ENCODE measurements at regions not wholly inside any gene's neighbourhood (a gene's known extent, or its start where the extent isn't known, plus 50 kb on each side); places are given as distances from the start of the nearest gene placed in this dataset.

- TF ChIP-seq, protein P1, sequence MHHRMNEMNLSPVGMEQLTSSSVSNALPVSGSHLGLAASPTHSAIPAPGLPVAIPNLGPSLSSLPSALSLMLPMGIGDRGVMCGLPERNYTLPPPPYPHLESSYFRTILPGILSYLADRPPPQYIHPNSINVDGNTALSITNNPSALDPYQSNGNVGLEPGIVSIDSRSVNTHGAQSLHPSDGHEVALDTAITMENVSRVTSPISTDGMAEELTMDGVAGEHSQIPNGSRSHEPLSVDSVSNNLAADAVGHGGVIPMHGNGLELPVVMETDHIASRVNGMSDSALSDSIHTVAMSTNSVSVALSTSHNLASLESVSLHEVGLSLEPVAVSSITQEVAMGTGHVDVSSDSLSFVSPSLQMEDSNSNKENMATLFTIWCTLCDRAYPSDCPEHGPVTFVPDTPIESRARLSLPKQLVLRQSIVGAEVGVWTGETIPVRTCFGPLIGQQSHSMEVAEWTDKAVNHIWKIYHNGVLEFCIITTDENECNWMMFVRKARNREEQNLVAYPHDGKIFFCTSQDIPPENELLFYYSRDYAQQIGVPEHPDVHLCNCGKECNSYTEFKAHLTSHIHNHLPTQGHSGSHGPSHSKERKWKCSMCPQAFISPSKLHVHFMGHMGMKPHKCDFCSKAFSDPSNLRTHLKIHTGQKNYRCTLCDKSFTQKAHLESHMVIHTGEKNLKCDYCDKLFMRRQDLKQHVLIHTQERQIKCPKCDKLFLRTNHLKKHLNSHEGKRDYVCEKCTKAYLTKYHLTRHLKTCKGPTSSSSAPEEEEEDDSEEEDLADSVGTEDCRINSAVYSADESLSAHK (CRISPR knock-in tag; IDR thresholded peaks at IDR 0.05; ENCODE audit: borderline replicate concordance): no peak
- TF ChIP-seq ZBTB14 (CRISPR knock-in tag; IDR thresholded peaks at IDR 0.05) (no peak), ZNF101 (CRISPR knock-in tag; IDR thresholded peaks at IDR 0.05; ENCODE audit: borderline replicate concordance, low read depth) (no peak), ZNF136 (CRISPR knock-in tag; IDR thresholded peaks at IDR 0.05; ENCODE audit: low read depth) (no peak), ZMYM2 (CRISPR knock-in tag; IDR thresholded peaks at IDR 0.05) (no peak), CHD2 (IDR thresholded peaks at IDR 0.05; ENCODE audit: low read depth, low read length) (no peak)
Observed at GRCh38 chr9:79877943-79878602, 306.3 kb downstream of the TLE4 start (continued).

GRCh38 chr9:79868567-79869189, 296.9 kb downstream of the TLE4 start:
- FAIRE-seq (no peak), DNase-seq (ENCODE audit: low spot score) (no peak), ATAC-seq (no peak)
- H3K4me1 ChIP-seq (ENCODE audit: insufficient read depth, low read length): no peaks in the 10 kb centered on the region
- CTCF ChIA-PET (ENCODE audit: low intra/inter-chr PET ratio, low total read pairs): no interaction called here
- no peak overlapping the region for H3K9ac ChIP-seq (ENCODE audit: insufficient read depth, low read depth, low read length)
- no TSS peak for BruUV-seq (replicated peaks)
- H3K4me2 ChIP-seq (ENCODE audit: low read depth, low read length): no peak overlapping the region
- H4K20me1 ChIP-seq (ENCODE audit: insufficient read depth, low read length): no peaks in the 10 kb centered on the region
- H3K27me3 ChIP-seq (ENCODE audit: control insufficient read depth in 1 of 2, insufficient read depth in 2 of 2, low read length in 2 of 2): no peaks in the 10 kb centered on the region
- H3K9me3 ChIP-seq (ENCODE audit: low read length): peaks cover 5% of the 10 kb centered on the region; the same call in 1 of the 2 replicates
- no peak overlapping the region for H3K4me3 ChIP-seq (replicated peaks in 1 of 3; ENCODE audit: insufficient read depth in 1 of 3, low read depth in 2 of 3, low read length in 3 of 3)
- H3K36me3 ChIP-seq (replicated peaks in 1 of 2; ENCODE audit: control insufficient read depth in 1 of 2, insufficient read depth in 2 of 2, low read length in 2 of 2): no peaks in the 10 kb centered on the region
- no peak for TF ChIP-seq ZSCAN22 (CRISPR knock-in tag; IDR thresholded peaks at IDR 0.05)
- no peak for TF ChIP-seq ZNF614 (CRISPR knock-in tag; IDR thresholded peaks at IDR 0.05; ENCODE audit: borderline replicate concordance)
- TF ChIP-seq, protein P2, sequence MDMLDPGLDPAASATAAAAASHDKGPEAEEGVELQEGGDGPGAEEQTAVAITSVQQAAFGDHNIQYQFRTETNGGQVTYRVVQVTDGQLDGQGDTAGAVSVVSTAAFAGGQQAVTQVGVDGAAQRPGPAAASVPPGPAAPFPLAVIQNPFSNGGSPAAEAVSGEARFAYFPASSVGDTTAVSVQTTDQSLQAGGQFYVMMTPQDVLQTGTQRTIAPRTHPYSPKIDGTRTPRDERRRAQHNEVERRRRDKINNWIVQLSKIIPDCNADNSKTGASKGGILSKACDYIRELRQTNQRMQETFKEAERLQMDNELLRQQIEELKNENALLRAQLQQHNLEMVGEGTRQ (IDR thresholded peaks at IDR 0.05; ENCODE audit: low read depth, low read length): no peak
- TF ChIP-seq, protein P2 (CRISPR knock-in tag; IDR thresholded peaks at IDR 0.05; ENCODE audit: borderline replicate concordance): no peak
- POLR2A ChIA-PET: no interaction called here
- no peak overlapping the region for H3K27ac ChIP-seq (ENCODE audit: extremely low read length, insufficient read depth, low read length)
- no peaks in the 10 kb centered on the region for H3K79me2 ChIP-seq (ENCODE audit: insufficient read depth, low read length)
- H2AFZ ChIP-seq (ENCODE audit: low read length): no peak overlapping the region
- intact Hi-C loops (cut with micrococcal nuclease; ENCODE audit: unreplicated experiment) (no loop called here), in situ Hi-C loops (cut with HindIII; ENCODE audit: extremely low pct_ligation_motif_present, low pct_unique_long_range_greater_than_20kb) (no loop called here)
- 2% methylated on average over 2 of the region's 2 CpGs for WGBS (ENCODE audit: low lambda C conversion rate)
